Fibroblast of lung (primary cell): ENCODE measurements at regions not wholly inside any gene's neighbourhood (a gene's known extent, or its start where the extent isn't known, plus 50 kb on each side); places are given as distances from the start of the nearest gene placed in this dataset.
A peak's percentile ranks its signal among the peaks of the same experiment; 100 is the strongest.
"Not testable (repeated sequence)": the region's sequence is repeated elsewhere in the genome, so short reads cannot be mapped to it uniquely, and the experiment has no call there.

ENCODE experiments used
- DNase-seq, 2 donors: peaks; one replicate each; pipeline versions ENCODE4 v3.0.0 to v3.0.0-alpha.2; 2010; ENCODE audit warnings: low read depth in 2 of 2
- H2AFZ ChIP-seq: 2 replicates; pipeline ENCODE4 v1.5.1; 2012; ENCODE audit warnings: low read length, control low read depth, inconsistent platforms
- H3K27ac ChIP-seq: 2 replicates; pipeline ENCODE4 v1.5.1; 2011; ENCODE audit warnings: low read length, control low read depth; ENCODE audit not compliant: insufficient read depth
- H3K27me3 ChIP-seq: 2 replicates; pipeline ENCODE4 v1.5.1; 2011; ENCODE audit warnings: mild to moderate bottlenecking, low read length; ENCODE audit not compliant: control insufficient read depth, insufficient read depth
- H3K36me3 ChIP-seq: 2 replicates; pipeline ENCODE4 v1.5.1; 2011; ENCODE audit warnings: low read length; ENCODE audit not compliant: control insufficient read depth, insufficient read depth
- H3K4me1 ChIP-seq: 2 replicates; pipeline ENCODE4 v1.5.1; 2011; ENCODE audit warnings: low read length; ENCODE audit not compliant: control insufficient read depth, insufficient read depth; ENCODE audit errors: extremely low read depth
- H3K4me2 ChIP-seq: 2 replicates; pipeline ENCODE4 v1.5.1; 2011; ENCODE audit warnings: low read length, control low read depth; ENCODE audit not compliant: insufficient read depth; ENCODE audit errors: extremely low read depth
- H3K4me3 ChIP-seq, 4 experiments: fragments of 200-600 bp in 1 of 4; sonication (generic) in 1 of 4; replicated peaks in 1 of 4; 2 replicates each; pipeline ENCODE4 v1.5.1; 2011 to 2016; ENCODE audit warnings: low read length in 4 of 4, low read depth in 3 of 4, mild to moderate bottlenecking in 3 of 4, control low read depth in 2 of 4, inconsistent platforms in 1 of 4, mixed read lengths in 1 of 4; ENCODE audit not compliant: insufficient read depth in 1 of 4; ENCODE audit errors: control extremely low read depth in 1 of 4
- H3K79me2 ChIP-seq: 2 replicates; pipeline ENCODE4 v1.5.1; 2012; ENCODE audit warnings: mild to moderate bottlenecking, low read length, inconsistent platforms; ENCODE audit not compliant: control insufficient read depth, insufficient read depth
- H3K9ac ChIP-seq: 2 replicates; pipeline ENCODE4 v1.5.1; 2011; ENCODE audit warnings: mild to moderate bottlenecking, low read length, control low read depth; ENCODE audit not compliant: insufficient read depth
- H3K9me3 ChIP-seq: 2 replicates; pipeline ENCODE4 v1.5.1; 2012; ENCODE audit warnings: low read depth, low read length; ENCODE audit not compliant: control insufficient read depth, insufficient read depth
- H4K20me1 ChIP-seq: 2 replicates; pipeline ENCODE4 v1.5.1; 2011; ENCODE audit warnings: low read length; ENCODE audit not compliant: control insufficient read depth, insufficient read depth; ENCODE audit errors: extremely low read depth
- CTCF ChIP-seq, 2 donors: IDR thresholded peaks in 1 of 2; conservative IDR thresholded peaks in 1 of 2; 1 replicate in 1 of 2; 2 replicates in 1 of 2; pipeline ENCODE4 v1.5.1; 2011 to 2012; ENCODE audit warnings: low read length in 2 of 2, control low read depth in 1 of 2, inconsistent platforms in 1 of 2, low read depth in 1 of 2, mild to moderate bottlenecking in 1 of 2
- EZH2 ChIP-seq: IDR thresholded peaks from 2 replicates; pipeline ENCODE4 v1.5.1; 2012; ENCODE audit warnings: low read length, control low read depth, mild to moderate bottlenecking; ENCODE audit errors: missing control alignments

GRCh38 chr6:141824350-141824749 is 308.4 kb upstream of the GJE1 start:
- no peaks in the 10 kb centered on the region for H3K27me3 ChIP-seq
- H4K20me1 ChIP-seq, result no peaks in the 10 kb centered on the region
- H3K4me3 ChIP-seq, result no peak overlapping the region
- no peaks in the 10 kb centered on the region for H3K79me2 ChIP-seq
- H3K9ac ChIP-seq, result no peak overlapping the region
- H3K4me1 ChIP-seq, result no peaks in the 10 kb centered on the region
- no peak for TF ChIP-seq EZH2
- H3K27ac ChIP-seq, result no peak overlapping the region
- DNase-seq, result no peak
- no peaks in the 10 kb centered on the region for H3K9me3 ChIP-seq
- no peaks in the 10 kb centered on the region for H3K36me3 ChIP-seq
- H3K4me2 ChIP-seq, result no peak overlapping the region
- no peak overlapping the region for H2AFZ ChIP-seq

DNA sequence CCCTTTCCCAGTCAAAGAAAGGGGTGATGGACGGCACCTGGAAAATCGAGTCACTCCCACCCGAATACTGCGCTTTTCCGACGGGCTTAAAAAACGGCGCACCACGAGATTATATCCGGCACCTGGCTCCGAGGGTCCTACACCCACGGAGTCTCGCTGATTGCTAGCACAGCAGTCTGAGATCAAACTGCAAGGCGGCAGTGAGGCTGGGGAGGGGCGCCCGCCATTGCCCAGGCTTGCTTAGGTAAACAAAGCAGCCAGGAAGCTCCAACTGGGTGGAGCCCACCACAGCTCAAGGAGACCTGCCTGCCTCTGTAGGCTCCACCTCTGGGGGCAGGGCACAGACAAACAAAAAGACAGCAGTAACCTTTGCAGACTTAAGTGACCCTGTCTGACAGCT is 317.7 kb upstream of the GJE1 start:
- not testable (repeated sequence) for H3K79me2 ChIP-seq, H3K4me2 ChIP-seq, H4K20me1 ChIP-seq, H3K4me1 ChIP-seq, H3K9ac ChIP-seq, H3K27me3 ChIP-seq, H3K9me3 ChIP-seq, H2AFZ ChIP-seq, H3K27ac ChIP-seq, H3K4me3 ChIP-seq, H3K36me3 ChIP-seq, DNase-seq

DNA sequence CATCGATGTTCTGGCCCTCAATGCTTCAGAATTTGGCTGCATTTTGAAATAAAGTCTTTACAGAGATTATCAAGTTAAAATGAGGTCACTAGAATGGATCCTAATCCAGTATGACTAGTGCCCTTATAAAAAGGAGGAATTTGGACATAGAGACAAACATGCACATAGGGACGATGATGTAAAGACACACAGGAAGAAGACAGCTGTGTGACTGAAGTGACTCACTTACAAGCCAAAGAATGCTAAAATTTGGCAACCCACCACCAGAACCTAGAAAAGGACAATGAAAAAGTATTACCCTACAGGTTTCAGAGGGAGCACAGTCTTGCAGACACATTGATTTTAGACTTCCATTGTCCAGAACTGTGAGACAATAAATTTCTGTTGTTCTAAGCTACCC is 322.8 kb upstream of the GJE1 start:
- TF ChIP-seq EZH2, result no peak
- no peak for TF ChIP-seq CTCF (conservative IDR thresholded peaks at IDR 0.05 in 1 of 2, IDR thresholded peaks at IDR 0.05 in 1 of 2; ENCODE audit: low read depth in 1 of 2, low read length in 2 of 2)
- H3K4me1 ChIP-seq, result no peaks in the 10 kb centered on the region
- H3K36me3 ChIP-seq, result no peaks in the 10 kb centered on the region
- no peak overlapping the region for H3K4me2 ChIP-seq
- DNase-seq, result peak in 1 of 2 donors; percentile 17
- no peaks in the 10 kb centered on the region for H3K79me2 ChIP-seq
- H3K27ac ChIP-seq, result no peak overlapping the region
- no peak overlapping the region for H3K4me3 ChIP-seq
- H4K20me1 ChIP-seq, result no peaks in the 10 kb centered on the region
- no peaks in the 10 kb centered on the region for H3K9me3 ChIP-seq
- H3K27me3 ChIP-seq, result no peaks in the 10 kb centered on the region
- H2AFZ ChIP-seq, result no peak overlapping the region
- no peak overlapping the region for H3K9ac ChIP-seq

- Histone ChIP-seq H3K4me2 (no peak overlapping the region), H4K20me1 (no peaks in the 10 kb centered on the region)
Measured at GRCh38 chr6:141808662-141809061, 324.1 kb upstream of the GJE1 start.

DNA sequence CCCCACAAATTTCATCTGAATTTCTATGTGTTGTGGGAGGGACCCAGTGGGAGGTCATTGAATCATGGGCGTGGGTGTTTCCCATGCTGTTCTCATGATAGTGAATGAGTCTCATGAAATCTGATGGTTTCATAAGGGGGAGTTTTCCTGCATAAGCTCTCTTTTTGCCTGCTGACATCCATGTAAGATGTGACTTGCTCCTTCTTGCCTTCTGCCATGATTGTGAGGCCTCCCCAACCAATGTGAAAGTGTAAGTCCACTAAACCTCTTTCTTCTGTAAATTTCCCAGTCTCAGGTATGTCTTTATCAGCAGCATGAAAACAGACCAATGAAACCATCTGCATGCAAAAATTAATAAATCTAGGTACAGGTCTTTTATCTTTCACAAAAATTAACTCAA is 331.8 kb upstream of the GJE1 start:
- not testable (repeated sequence) for H3K27ac ChIP-seq, H3K4me2 ChIP-seq, H3K36me3 ChIP-seq, H3K9me3 ChIP-seq, H2AFZ ChIP-seq, H3K4me1 ChIP-seq, H4K20me1 ChIP-seq, H3K27me3 ChIP-seq, H3K9ac ChIP-seq, H3K4me3 ChIP-seq, H3K79me2 ChIP-seq, DNase-seq

More at GRCh38 chr6:141808662-141809061, 324.1 kb upstream of the GJE1 start:
- H3K9ac ChIP-seq, result no peak overlapping the region
- no peak overlapping the region for H3K27ac ChIP-seq
- H3K4me1 ChIP-seq, result no peaks in the 10 kb centered on the region
- no peak for DNase-seq
- H3K9me3 ChIP-seq, result no peaks in the 10 kb centered on the region
- no peak overlapping the region for H2AFZ ChIP-seq
- H3K79me2 ChIP-seq, result no peaks in the 10 kb centered on the region
- no peaks in the 10 kb centered on the region for H3K27me3 ChIP-seq
- no peaks in the 10 kb centered on the region for H3K36me3 ChIP-seq
- TF ChIP-seq CTCF (conservative IDR thresholded peaks at IDR 0.05 in 1 of 2, IDR thresholded peaks at IDR 0.05 in 1 of 2; ENCODE audit: low read depth in 1 of 2, low read length in 2 of 2) (no peak), EZH2 (no peak)
- H3K4me3 ChIP-seq, result no peak overlapping the region
